IMR-90 (cell line): ENCODE measurements at regions not wholly inside any gene's neighbourhood (a gene's known extent, or its start where the extent isn't known, plus 50 kb on each side); places are given as distances from the start of the nearest gene placed in this dataset.

Source experiments
- ATAC-seq: fragments of 200-7000 bp; cut with Tn5 transposase; 2 replicates; pipeline ENCODE4 v1.9.1; 2020; ENCODE audit warnings: low read depth, mild to moderate bottlenecking, moderate library complexity
- BruUV-seq: library from RNA; stranded (reverse); fragments of 400-500 nt; replicated peaks from 2 replicates; lab custom pipeline; 2021; lab: Mats Ljungman, UMichigan
- CTCF ChIA-PET: fragments of 300-600 bp; formaldehyde crosslinking; extraction: SDS; loops from one replicate; lab custom pipeline; 2021; ENCODE audit warnings: antibody characterized with exemption; lab: Yijun Ruan, JAX
- POLR2A ChIA-PET: fragments of 300-600 bp; sonication (Branson Sonifier 250); formaldehyde crosslinking; loops from one replicate; lab custom pipeline; 2022; ENCODE audit warnings: antibody characterized with exemption; ENCODE audit not compliant: unreplicated experiment; lab: Charles Lee
- DNase-seq: peaks from one replicate; pipeline ENCODE4 v3.0.0; 2013
- H2AFZ ChIP-seq: replicated peaks from 2 replicates; pipeline ENCODE3; 2013; ENCODE audit warnings: low read length, mild to moderate bottlenecking; ENCODE audit not compliant: poor library complexity
- H2AK5ac ChIP-seq: 2 replicates; pipeline ENCODE4 v1.6.1; 2013; ENCODE audit warnings: low read depth, low read length, inconsistent platforms
- H2AK9ac ChIP-seq: replicated peaks from 2 replicates; pipeline ENCODE3; 2013; ENCODE audit warnings: mild to moderate bottlenecking, low read depth, low read length, moderate library complexity; ENCODE audit not compliant: poor library complexity
- H2BK120ac ChIP-seq: 2 replicates; pipeline ENCODE4 v1.6.1; 2013; ENCODE audit warnings: low read depth, low read length, inconsistent platforms
- H2BK15ac ChIP-seq: 3 replicates; pipeline ENCODE4 v1.6.1; 2013; ENCODE audit warnings: low read depth, low read length, inconsistent platforms
- H2BK20ac ChIP-seq: 2 replicates; pipeline ENCODE4 v1.6.1; 2013; ENCODE audit warnings: low read depth, mild to moderate bottlenecking, inconsistent platforms, low read length, moderate library complexity
- H2BK5ac ChIP-seq: 2 replicates; pipeline ENCODE4 v1.6.1; 2013; ENCODE audit warnings: mild to moderate bottlenecking, low read depth, low read length, inconsistent platforms; ENCODE audit not compliant: poor library complexity, severe bottlenecking
- H3K14ac ChIP-seq: replicated peaks from 2 replicates; pipeline ENCODE4 v1.6.1; 2013; ENCODE audit warnings: low read depth, low read length, inconsistent platforms
- H3K18ac ChIP-seq: 2 replicates; pipeline ENCODE4 v1.6.1; 2013; ENCODE audit warnings: low read depth, low read length, control low read depth
- H3K23ac ChIP-seq: 2 replicates; pipeline ENCODE4 v1.6.1; 2013; ENCODE audit warnings: low read depth, low read length, inconsistent platforms
- H3K27ac ChIP-seq: 2 replicates; pipeline ENCODE4 v1.5.1; 2013; ENCODE audit warnings: mild to moderate bottlenecking, control low read depth, low read length; ENCODE audit not compliant: insufficient read depth
- H3K27me3 ChIP-seq: 2 replicates; pipeline ENCODE4 v1.6.1; 2013; ENCODE audit warnings: low read length; ENCODE audit not compliant: control insufficient read depth, insufficient read depth
- H3K36me3 ChIP-seq: 2 replicates; pipeline ENCODE4 v1.6.1; 2013; ENCODE audit warnings: low read length, mixed read lengths; ENCODE audit not compliant: control insufficient read depth, insufficient read depth
- H3K4ac ChIP-seq: 2 replicates; pipeline ENCODE4 v1.6.1; 2013; ENCODE audit warnings: low read depth, low read length, inconsistent platforms
- H3K4me1 ChIP-seq: 2 replicates; pipeline ENCODE4 v1.6.1; 2013; ENCODE audit warnings: low read length, mixed read lengths; ENCODE audit not compliant: control insufficient read depth, insufficient read depth
- H3K4me2 ChIP-seq: 2 replicates; pipeline ENCODE4 v1.6.1; 2013; ENCODE audit warnings: low read depth, mild to moderate bottlenecking, control low read depth, low read length, moderate library complexity
- H3K4me3 ChIP-seq: 2 replicates; pipeline ENCODE4 v1.5.1; 2013; ENCODE audit warnings: low read depth, mild to moderate bottlenecking, control low read depth, low read length, moderate library complexity; ENCODE audit not compliant: insufficient read depth
- H3K56ac ChIP-seq: 2 replicates; pipeline ENCODE4 v1.6.1; 2013; ENCODE audit warnings: low read length, inconsistent platforms; ENCODE audit not compliant: insufficient read depth; ENCODE audit errors: extremely low read depth
- H3K79me1 ChIP-seq, 2 experiments: 2 replicates each; pipeline ENCODE4 v1.6.1; 2013; ENCODE audit warnings: low read length in 2 of 2, inconsistent platforms in 1 of 2, low read depth in 1 of 2
- H3K9ac ChIP-seq: 2 replicates; pipeline ENCODE4 v1.6.1; 2013; ENCODE audit warnings: low read depth, low read length, control low read depth
- H3K9me1 ChIP-seq: 2 replicates; pipeline ENCODE4 v1.6.1; 2013; ENCODE audit warnings: low read length, inconsistent platforms; ENCODE audit not compliant: insufficient read depth
- H3K9me3 ChIP-seq: 2 replicates; pipeline ENCODE4 v1.6.1; 2013; ENCODE audit warnings: low read length; ENCODE audit not compliant: control insufficient read depth, insufficient read depth
- H4K20me1 ChIP-seq: 2 replicates; pipeline ENCODE4 v1.6.1; 2013; ENCODE audit warnings: low read length, inconsistent platforms; ENCODE audit not compliant: insufficient read depth
- H4K5ac ChIP-seq: 2 replicates; pipeline ENCODE4 v1.6.1; 2013; ENCODE audit warnings: mild to moderate bottlenecking, low read depth, low read length, control low read depth
- H4K8ac ChIP-seq, 2 experiments: 2 replicates each; pipeline ENCODE4 v1.6.1; 2013; ENCODE audit warnings: low read depth in 2 of 2, low read length in 2 of 2, control low read depth in 1 of 2, inconsistent platforms in 1 of 2
- H4K91ac ChIP-seq: 2 replicates; pipeline ENCODE4 v1.6.1; 2013; ENCODE audit warnings: low read depth, low read length, inconsistent platforms; ENCODE audit not compliant: insufficient read depth
- CHD1 ChIP-seq: IDR thresholded peaks from 2 replicates; pipeline ENCODE4 v1.6.1; 2012; ENCODE audit warnings: low read depth, low read length, improper control_type of control experiment
- WGBS, 2 experiments: methylation state at CpG; one replicate each; pipeline versions ENCODE4 v1.1.5 to v1.1.7; 2013; ENCODE audit warnings: missing lambda C conversion rate in 2 of 2; ENCODE audit not compliant: insufficient read length in 1 of 2; ENCODE audit errors: extremely low coverage in 2 of 2; 5-methylcytosine and 5-hydroxymethylcytosine counted together
- dilution Hi-C: fragments of 300-500 bp; cut with HindIII; formaldehyde crosslinking; loops from one replicate; pipeline ENCODE4 v1.14.3; 2018; ENCODE audit warnings: low sequenced_read_pairs; ENCODE audit not compliant: unreplicated experiment
- in situ Hi-C: fragments of 300-500 bp; cut with MboI; formaldehyde crosslinking; loops from 3 replicates; pipeline ENCODE4 v1.14.3; 2019; ENCODE audit warnings: low sequenced_read_pairs, inconsistent platforms, mixed read lengths
- intact Hi-C: fragments of 100-400 bp; cut with micrococcal nuclease; formaldehyde crosslinking; loops from 2 replicates; pipeline ENCODE4 v1.10.0; 2022

GRCh38 chr3:191952609-191953008, 491.6 kb downstream of the PYDC2 start:
- Histone ChIP-seq H3K79me1 (no peaks in the 10 kb centered on the region), H3K4ac (no peak overlapping the region), H3K9ac (no peak overlapping the region), H3K4me1 (no peaks in the 10 kb centered on the region), H2BK5ac (no peak overlapping the region), H2BK20ac (no peak overlapping the region), H4K20me1 (no peaks in the 10 kb centered on the region), H3K9me3 (peaks cover 10% of the 10 kb centered on the region), H3K27ac (no peak overlapping the region), H3K56ac (no peak overlapping the region), H3K9me1 (no peaks in the 10 kb centered on the region), H3K4me3 (no peak overlapping the region), H4K8ac (no peak overlapping the region), H3K27me3 (no peaks in the 10 kb centered on the region), H2AK5ac (no peak overlapping the region), H4K5ac (no peak overlapping the region), H2BK120ac (no peak overlapping the region), H3K18ac (no peak overlapping the region), H3K14ac (no peak overlapping the region), H2BK15ac (no peak overlapping the region), H2AK9ac (no peak overlapping the region), H3K23ac (no peak overlapping the region), H2AFZ (no peak overlapping the region), H3K36me3 (no peaks in the 10 kb centered on the region), H4K91ac (no peak overlapping the region), H3K4me2 (no peak overlapping the region)
- dilution Hi-C loops: no loop called here
- intact Hi-C loops: no loop called here
- POLR2A ChIA-PET: no interaction called here
- CTCF ChIA-PET: no interaction called here
- ATAC-seq (no peak), DNase-seq (no peak)
- WGBS, 2 experiments: 78% methylated on average over 4 of the region's 21 CpGs; no CpG with 5 or more reads in 1 of the 2 experiments
- TF ChIP-seq CHD1: no peak
- BruUV-seq: no TSS peak
- in situ Hi-C loops: no loop called here
